Neural cell (in vitro differentiated cells): ENCODE measurements at regions not wholly inside any gene's neighbourhood (a gene's known extent, or its start where the extent isn't known, plus 50 kb on each side); places are given as distances from the start of the nearest gene placed in this dataset.

ENCODE experiments used
- H2AFZ ChIP-seq: fragments of 200-600, 300-800 bp; sonication (generic), shearing (Covaris generic); 2 replicates; pipeline ENCODE4 v1.6.0; 2014; ENCODE audit warnings: low read depth, mild to moderate bottlenecking, antibody characterized with exemption, low read length, moderate library complexity
- H3F3A ChIP-seq: fragments of 200-600 bp; shearing (Covaris generic); 2 replicates; pipeline ENCODE4 v1.6.1; 2016; ENCODE audit warnings: mild to moderate bottlenecking, moderate library complexity, mixed read lengths, antibody characterized with exemption, low read length; ENCODE audit not compliant: insufficient read depth, poor library complexity, severe bottlenecking
- H3K27ac ChIP-seq: fragments of 200-600, 300-800 bp; sonication (generic), shearing (Covaris generic); 2 replicates; pipeline ENCODE4 v1.5.1; 2014; ENCODE audit warnings: mild to moderate bottlenecking, low read length, moderate library complexity
- H3K27me3 ChIP-seq: fragments of 300-800, 200-600 bp; sonication (generic), shearing (Covaris generic); 2 replicates; pipeline ENCODE4 v1.6.0; 2014; ENCODE audit warnings: mild to moderate bottlenecking, low read depth, low read length, moderate library complexity; ENCODE audit not compliant: insufficient read depth
- H3K36me3 ChIP-seq: fragments of 300-800, 200-600 bp; sonication (generic), shearing (Covaris generic); 2 replicates; pipeline ENCODE4 v1.5.1; 2014; ENCODE audit warnings: mild to moderate bottlenecking, antibody characterized with exemption, low read length, moderate library complexity; ENCODE audit not compliant: insufficient read depth
- H3K4me2 ChIP-seq: fragments of 300-800, 200-600 bp; sonication (generic), shearing (Covaris generic); 2 replicates; pipeline ENCODE4 v1.6.0; 2014; ENCODE audit warnings: mild to moderate bottlenecking, low read length
- H3K4me3 ChIP-seq: fragments of 300-800, 200-600 bp; sonication (generic), shearing (Covaris generic); 2 replicates; pipeline ENCODE4 v1.5.1; 2014; ENCODE audit warnings: mild to moderate bottlenecking, low read length, moderate library complexity
- H3K79me2 ChIP-seq: fragments of 200-600 bp; shearing (Covaris generic); replicated peaks from 2 replicates; pipeline ENCODE4 v1.6.0; 2014; ENCODE audit warnings: mild to moderate bottlenecking, low read length, moderate library complexity; ENCODE audit not compliant: insufficient read depth
- H3K9ac ChIP-seq: fragments of 300-800, 200-600 bp; sonication (generic), shearing (Covaris generic); 2 replicates; pipeline ENCODE4 v1.6.1; 2016; ENCODE audit warnings: mild to moderate bottlenecking, low read length, mixed read lengths
- H3K9me2 ChIP-seq: fragments of 200-600 bp; shearing (Covaris generic); 2 replicates; pipeline ENCODE4 v1.6.1; 2016; ENCODE audit warnings: mild to moderate bottlenecking, low read length, mixed read lengths; ENCODE audit not compliant: insufficient read depth
- H3K9me3 ChIP-seq: fragments of 200-600, 300-800 bp; sonication (generic), shearing (Covaris generic); 2 replicates; pipeline ENCODE4 v1.6.1; 2016; ENCODE audit warnings: mild to moderate bottlenecking, mixed run types, low read length, moderate library complexity, mixed read lengths
- H4K20me1 ChIP-seq: fragments of 200-600 bp; shearing (Covaris generic); 2 replicates; pipeline ENCODE4 v1.6.1; 2016; ENCODE audit warnings: mild to moderate bottlenecking, mixed run types; ENCODE audit not compliant: insufficient read depth
- CTCF ChIP-seq: fragments of 450-650 bp; IDR thresholded peaks from 2 replicates; pipeline ENCODE4 v1.5.1; 2014; ENCODE audit warnings: antibody characterized with exemption, mild to moderate bottlenecking, moderate library complexity; ENCODE audit not compliant: poor library complexity, severe bottlenecking
- EP300 ChIP-seq: fragments of 450-650 bp; conservative IDR thresholded peaks from 2 replicates; pipeline ENCODE4 v1.6.1; 2014; ENCODE audit warnings: antibody characterized with exemption, mild to moderate bottlenecking, moderate library complexity; ENCODE audit not compliant: poor library complexity, severe bottlenecking
- EZH2 ChIP-seq: fragments of 200-600, 300-800 bp; shearing (Covaris generic), sonication (generic); IDR thresholded peaks from 2 replicates; pipeline ENCODE4 v1.6.1; 2014; ENCODE audit warnings: antibody characterized with exemption, low read length, borderline replicate concordance, mild to moderate bottlenecking; ENCODE audit not compliant: insufficient read depth, poor library complexity, severe bottlenecking
- MXI1 ChIP-seq: fragments of 450-650 bp; conservative IDR thresholded peaks from 2 replicates; pipeline ENCODE4 v1.6.1; 2014; ENCODE audit warnings: antibody characterized with exemption, mild to moderate bottlenecking; ENCODE audit not compliant: poor library complexity, severe bottlenecking
- POLR2AphosphoS5 ChIP-seq: IDR thresholded peaks from 2 replicates; pipeline ENCODE4 v1.6.1; 2012
- RAD21 ChIP-seq: fragments of 450-650 bp; conservative IDR thresholded peaks from 2 replicates; pipeline ENCODE4 v1.6.1; 2014; ENCODE audit warnings: antibody characterized with exemption, mild to moderate bottlenecking, moderate library complexity
- REST ChIP-seq: IDR thresholded peaks from 2 replicates; pipeline ENCODE4 v1.6.1; 2012; ENCODE audit warnings: borderline replicate concordance
- SMC3 ChIP-seq: fragments of 450-650 bp; conservative IDR thresholded peaks from 2 replicates; pipeline ENCODE4 v1.6.1; 2014; ENCODE audit warnings: antibody characterized with exemption, mild to moderate bottlenecking, moderate library complexity; ENCODE audit not compliant: poor library complexity
- TAF1 ChIP-seq: IDR thresholded peaks from 2 replicates; pipeline ENCODE4 v1.6.1; 2012; ENCODE audit warnings: low read depth

DNA sequence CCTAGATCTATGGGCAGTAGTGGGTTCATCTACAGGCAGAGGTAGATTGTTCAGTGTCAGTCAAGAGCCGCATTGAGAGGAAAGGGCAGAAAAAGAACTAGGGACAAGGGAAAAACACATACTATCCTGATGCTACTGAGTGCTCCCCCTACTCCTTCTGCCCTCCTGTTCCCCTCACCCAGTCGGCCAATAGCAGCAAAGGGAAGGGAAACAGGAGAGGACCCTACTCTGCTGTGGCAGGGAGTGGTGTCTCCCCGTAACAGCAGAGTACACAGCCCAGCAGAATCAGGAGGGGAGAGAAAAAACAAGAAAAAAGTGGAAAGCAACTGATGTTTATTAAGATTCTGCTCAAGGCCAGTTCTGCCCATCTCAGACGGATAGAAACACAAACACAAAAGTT is 136.1 kb upstream of the CCDC150 start:
- Histone ChIP-seq H3K9ac (no peak overlapping the region), H3F3A (no peaks in the 10 kb centered on the region), H2AFZ (no peak overlapping the region), H3K9me2 (no peaks in the 10 kb centered on the region), H3K9me3 (no peaks in the 10 kb centered on the region), H3K36me3 (no peaks in the 10 kb centered on the region), H3K27me3 (no peaks in the 10 kb centered on the region), H3K79me2 (no peaks in the 10 kb centered on the region), H3K27ac (no peak overlapping the region), H3K4me3 (no peak overlapping the region), H4K20me1 (no peaks in the 10 kb centered on the region), H3K4me2 (no peak overlapping the region)
- no peak for TF ChIP-seq MXI1
- no peak for TF ChIP-seq SMC3
- TF ChIP-seq RAD21 = no peak
- no peak for TF ChIP-seq REST
- no peak for TF ChIP-seq TAF1
- no peak for TF ChIP-seq POLR2AphosphoS5
- no peak for TF ChIP-seq EP300
- no peak for TF ChIP-seq CTCF
- no peak for TF ChIP-seq EZH2

DNA sequence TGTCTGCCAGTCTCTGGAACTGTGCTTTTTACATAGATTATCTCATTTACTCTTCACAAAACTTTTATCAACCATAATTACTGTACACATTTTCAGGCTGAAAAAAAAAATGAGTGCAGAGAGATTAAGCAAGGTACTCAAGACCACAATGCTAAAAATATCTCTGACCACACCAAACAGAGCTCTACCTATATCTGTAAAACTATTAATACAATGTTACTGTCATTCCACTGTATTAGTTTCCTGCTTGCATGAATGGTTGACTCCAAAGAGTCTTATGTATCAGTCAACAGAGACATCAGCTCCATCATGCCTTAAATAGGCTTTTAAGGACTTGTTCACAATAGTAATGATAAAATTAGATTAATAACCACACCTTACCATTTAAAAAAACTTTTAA is 134.7 kb upstream of the CCDC150 start:
- no peaks in the 10 kb centered on the region for H3F3A ChIP-seq
- H3K79me2 ChIP-seq = no peaks in the 10 kb centered on the region
- H3K27me3 ChIP-seq = no peaks in the 10 kb centered on the region
- H3K9me2 ChIP-seq = no peaks in the 10 kb centered on the region
- TF ChIP-seq TAF1 = no peak
- TF ChIP-seq REST = no peak
- no peak for TF ChIP-seq POLR2AphosphoS5
- TF ChIP-seq RAD21 = no peak
- TF ChIP-seq EZH2 = no peak
- no peak for TF ChIP-seq SMC3
- no peak for TF ChIP-seq CTCF
- no peak overlapping the region for H3K9ac ChIP-seq
- no peak overlapping the region for H3K4me3 ChIP-seq
- no peak overlapping the region for H3K27ac ChIP-seq
- H3K4me2 ChIP-seq = no peak overlapping the region
- H4K20me1 ChIP-seq = no peaks in the 10 kb centered on the region
- H2AFZ ChIP-seq = no peak overlapping the region
- no peaks in the 10 kb centered on the region for H3K36me3 ChIP-seq
- H3K9me3 ChIP-seq = no peaks in the 10 kb centered on the region
